ENCODE measurements at regions not wholly inside any gene's neighbourhood (a gene's known extent, or its start where the extent isn't known, plus 50 kb on each side); places are given as distances from the start of the nearest gene placed in this dataset.

DNA sequence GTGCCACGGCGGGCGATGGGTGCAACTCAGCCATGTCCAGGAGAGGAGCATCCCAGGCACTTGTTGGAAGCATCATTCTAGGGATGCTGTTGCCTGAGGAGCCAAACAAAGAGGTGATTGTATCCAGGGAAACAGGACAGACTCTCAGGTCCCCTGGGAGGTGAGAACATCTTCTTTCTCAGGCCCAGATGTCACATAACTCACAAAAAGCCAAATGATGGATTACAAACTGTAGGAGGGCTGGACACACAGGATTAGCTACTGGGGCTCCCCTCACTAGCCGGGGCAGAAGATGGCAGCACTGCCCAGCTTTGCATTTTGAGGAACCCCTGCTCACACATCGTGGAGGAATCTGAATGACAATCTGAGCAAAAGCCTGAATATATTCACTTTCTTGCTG, 64.7 kb upstream of the NFIL3 start:
- H3K27ac ChIP-seq (ENCODE audit: low read depth, low read length): no peak overlapping the region
- no peak overlapping the region for H2AFZ ChIP-seq (ENCODE audit: low read length, unreplicated experiment)
- H3K4me3 ChIP-seq (ENCODE audit: low read depth, low read length): no peak overlapping the region
- H3K4me1 ChIP-seq (ENCODE audit: control insufficient read depth, insufficient read depth, low read length, unreplicated experiment): peaks cover 9% of the 10 kb centered on the region
- H3K36me3 ChIP-seq (ENCODE audit: insufficient read depth, low read length): no peaks in the 10 kb centered on the region
- no peaks in the 10 kb centered on the region for H3K27me3 ChIP-seq (ENCODE audit: insufficient read depth, low read length)
- no peaks in the 10 kb centered on the region for H3K79me2 ChIP-seq (ENCODE audit: control insufficient read depth, insufficient read depth, low read length, unreplicated experiment)

DNA sequence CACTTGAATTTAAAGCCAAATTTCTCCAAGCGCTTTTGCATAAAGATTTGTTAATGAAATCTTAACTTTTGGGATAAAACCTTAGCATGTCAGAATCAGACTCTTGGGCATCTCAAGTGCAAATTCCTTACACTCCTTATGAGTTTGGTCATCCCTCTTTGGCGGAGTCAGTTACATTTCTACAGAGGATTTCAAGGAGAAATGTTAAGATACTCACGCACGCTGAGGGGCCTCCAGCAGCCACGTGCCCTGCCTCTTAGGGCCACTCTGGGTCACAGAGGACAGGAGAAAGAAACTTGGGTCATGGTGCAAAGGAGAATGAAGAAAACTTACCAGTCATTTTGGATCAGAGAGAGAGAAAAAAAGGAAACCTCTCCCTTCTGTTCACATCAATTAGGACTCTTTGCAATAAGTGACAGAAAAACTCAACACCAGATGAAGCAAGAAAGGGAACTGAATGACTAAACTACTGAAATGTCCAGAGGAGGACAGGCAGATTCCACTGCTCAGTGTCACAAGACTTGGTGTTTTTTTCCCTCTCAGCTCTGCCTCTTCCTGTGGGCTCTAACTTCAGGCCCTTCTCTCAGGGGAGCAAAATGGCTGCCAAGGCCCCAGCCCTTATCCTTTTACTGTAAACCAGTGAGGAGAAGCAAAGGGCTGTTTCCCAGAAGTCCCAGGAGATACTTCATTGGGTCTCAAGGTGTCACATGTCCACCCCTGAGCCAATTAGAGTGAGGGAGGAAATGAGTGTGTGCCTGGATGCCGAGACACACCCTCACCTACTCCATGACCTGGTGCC, 63.3 kb upstream of the NFIL3 start:
- Histone ChIP-seq H3K27me3 (ENCODE audit: insufficient read depth, low read length) (no peaks in the 10 kb centered on the region), H3K36me3 (ENCODE audit: insufficient read depth, low read length) (no peaks in the 10 kb centered on the region), H3K27ac (ENCODE audit: low read depth, low read length) (peak overlapping the region; percentile 85), H3K4me1 (ENCODE audit: control insufficient read depth, insufficient read depth, low read length, unreplicated experiment) (peaks cover 9% of the 10 kb centered on the region), H3K79me2 (ENCODE audit: control insufficient read depth, insufficient read depth, low read length, unreplicated experiment) (no peaks in the 10 kb centered on the region), H3K4me3 (ENCODE audit: low read depth, low read length) (no peak overlapping the region; the same call in 1 of the 2 replicates), H2AFZ (ENCODE audit: low read length, unreplicated experiment) (peak overlapping the region; percentile 57)

DNA sequence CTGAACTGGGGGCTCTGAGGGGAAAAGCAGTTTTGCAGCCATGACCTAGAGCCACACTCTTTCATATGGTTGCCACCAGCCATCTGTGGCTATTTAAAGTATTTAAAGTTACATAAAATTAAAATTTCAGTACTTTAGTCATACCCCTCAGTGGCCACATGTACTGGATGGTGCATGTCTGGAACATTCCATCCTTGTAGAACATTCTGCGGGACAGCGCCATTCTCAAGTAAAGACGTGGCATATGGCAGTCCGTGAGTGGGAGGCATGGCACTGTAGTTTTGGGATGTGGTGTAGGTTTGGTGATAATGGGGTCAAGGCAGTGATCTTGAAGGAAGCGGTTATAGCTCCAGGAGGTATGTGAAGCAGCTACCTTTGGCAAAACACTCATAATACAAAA, 61.4 kb upstream of the NFIL3 start:
- H3K36me3 ChIP-seq (ENCODE audit: insufficient read depth, low read length): no peaks in the 10 kb centered on the region
- H3K79me2 ChIP-seq (ENCODE audit: control insufficient read depth, insufficient read depth, low read length, unreplicated experiment): no peaks in the 10 kb centered on the region
- H3K27me3 ChIP-seq (ENCODE audit: insufficient read depth, low read length): no peaks in the 10 kb centered on the region
- H3K27ac ChIP-seq (ENCODE audit: low read depth, low read length): no peak overlapping the region
- H3K4me1 ChIP-seq (ENCODE audit: control insufficient read depth, insufficient read depth, low read length, unreplicated experiment): peaks cover 9% of the 10 kb centered on the region
- H2AFZ ChIP-seq (ENCODE audit: low read length, unreplicated experiment): no peak overlapping the region
- no peak overlapping the region for H3K4me3 ChIP-seq (ENCODE audit: low read depth, low read length)

- no peaks in the 10 kb centered on the region for H3K27me3 ChIP-seq (ENCODE audit: insufficient read depth, low read length)
- no peak overlapping the region for H2AFZ ChIP-seq (ENCODE audit: low read length, unreplicated experiment)
- no peak overlapping the region for H3K4me3 ChIP-seq (ENCODE audit: low read depth, low read length)
- H3K4me1 ChIP-seq (ENCODE audit: control insufficient read depth, insufficient read depth, low read length, unreplicated experiment): peaks cover 9% of the 10 kb centered on the region
- H3K27ac ChIP-seq (ENCODE audit: low read depth, low read length): no peak overlapping the region
- H3K79me2 ChIP-seq (ENCODE audit: control insufficient read depth, insufficient read depth, low read length, unreplicated experiment): no peaks in the 10 kb centered on the region
- H3K36me3 ChIP-seq (ENCODE audit: insufficient read depth, low read length): no peaks in the 10 kb centered on the region
Measured at GRCh38 chr9:91483835-91484234, 60.2 kb upstream of the NFIL3 start.

GRCh38 chr9:91483189-91483691, 59.6 kb upstream of the NFIL3 start:
- Histone ChIP-seq H3K4me1 (ENCODE audit: control insufficient read depth, insufficient read depth, low read length, unreplicated experiment) (peaks cover 9% of the 10 kb centered on the region), H2AFZ (ENCODE audit: low read length, unreplicated experiment) (no peak overlapping the region), H3K27me3 (ENCODE audit: insufficient read depth, low read length) (no peaks in the 10 kb centered on the region), H3K36me3 (ENCODE audit: insufficient read depth, low read length) (no peaks in the 10 kb centered on the region), H3K4me3 (ENCODE audit: low read depth, low read length) (no peak overlapping the region), H3K79me2 (ENCODE audit: control insufficient read depth, insufficient read depth, low read length, unreplicated experiment) (no peaks in the 10 kb centered on the region), H3K27ac (ENCODE audit: low read depth, low read length) (peak overlapping the region; percentile 2; the same call in 1 of the 2 replicates)

- Histone ChIP-seq H3K4me1 (ENCODE audit: control insufficient read depth, insufficient read depth, low read length, unreplicated experiment) (peaks cover 4% of the 10 kb centered on the region), H3K27me3 (ENCODE audit: insufficient read depth, low read length) (no peaks in the 10 kb centered on the region), H3K27ac (ENCODE audit: low read depth, low read length) (no peak overlapping the region), H3K36me3 (ENCODE audit: insufficient read depth, low read length) (no peaks in the 10 kb centered on the region), H3K79me2 (ENCODE audit: control insufficient read depth, insufficient read depth, low read length, unreplicated experiment) (no peaks in the 10 kb centered on the region), H3K4me3 (ENCODE audit: low read depth, low read length) (no peak overlapping the region), H2AFZ (ENCODE audit: low read length, unreplicated experiment) (no peak overlapping the region)
Measured at GRCh38 chr9:91481972-91482371, 58.3 kb upstream of the NFIL3 start.

GRCh38 chr9:91477106-91477505, 53.5 kb upstream of the NFIL3 start:
- H3K36me3 ChIP-seq (ENCODE audit: insufficient read depth, low read length): no peaks in the 10 kb centered on the region
- no peaks in the 10 kb centered on the region for H3K27me3 ChIP-seq (ENCODE audit: insufficient read depth, low read length)
- H3K27ac ChIP-seq (ENCODE audit: low read depth, low read length): no peak overlapping the region
- H3K4me1 ChIP-seq (ENCODE audit: control insufficient read depth, insufficient read depth, low read length, unreplicated experiment): no peaks in the 10 kb centered on the region
- H3K79me2 ChIP-seq (ENCODE audit: control insufficient read depth, insufficient read depth, low read length, unreplicated experiment): no peaks in the 10 kb centered on the region
- H2AFZ ChIP-seq (ENCODE audit: low read length, unreplicated experiment): no peak overlapping the region
- no peak overlapping the region for H3K4me3 ChIP-seq (ENCODE audit: low read depth, low read length)

- no peaks in the 10 kb centered on the region for H3K4me1 ChIP-seq (ENCODE audit: control insufficient read depth, insufficient read depth, low read length, unreplicated experiment)
- H3K27ac ChIP-seq (ENCODE audit: low read depth, low read length): no peak overlapping the region
- H3K27me3 ChIP-seq (ENCODE audit: insufficient read depth, low read length): no peaks in the 10 kb centered on the region
- H3K4me3 ChIP-seq (ENCODE audit: low read depth, low read length): no peak overlapping the region
- H3K79me2 ChIP-seq (ENCODE audit: control insufficient read depth, insufficient read depth, low read length, unreplicated experiment): no peaks in the 10 kb centered on the region
- no peaks in the 10 kb centered on the region for H3K36me3 ChIP-seq (ENCODE audit: insufficient read depth, low read length)
- no peak overlapping the region for H2AFZ ChIP-seq (ENCODE audit: low read length, unreplicated experiment)
Measured at GRCh38 chr9:91474656-91475055, 51.0 kb upstream of the NFIL3 start.
